Activated T-helper 1 cell treated with anti-CD3 and anti-CD28 coated beads, Interleukin-2, amount 50 U/mL, for 16 hours (primary cell): ENCODE measurements at regions not wholly inside any gene's neighbourhood (a gene's known extent, or its start where the extent isn't known, plus 50 kb on each side); places are given as distances from the start of the nearest gene placed in this dataset.

Experiments
- DNase-seq, 2 donors: peaks; one replicate each; pipeline ENCODE4 v3.0.0-alpha.2; 2020; ENCODE audit warnings: low read depth in 1 of 2, low spot score in 1 of 2

DNA sequence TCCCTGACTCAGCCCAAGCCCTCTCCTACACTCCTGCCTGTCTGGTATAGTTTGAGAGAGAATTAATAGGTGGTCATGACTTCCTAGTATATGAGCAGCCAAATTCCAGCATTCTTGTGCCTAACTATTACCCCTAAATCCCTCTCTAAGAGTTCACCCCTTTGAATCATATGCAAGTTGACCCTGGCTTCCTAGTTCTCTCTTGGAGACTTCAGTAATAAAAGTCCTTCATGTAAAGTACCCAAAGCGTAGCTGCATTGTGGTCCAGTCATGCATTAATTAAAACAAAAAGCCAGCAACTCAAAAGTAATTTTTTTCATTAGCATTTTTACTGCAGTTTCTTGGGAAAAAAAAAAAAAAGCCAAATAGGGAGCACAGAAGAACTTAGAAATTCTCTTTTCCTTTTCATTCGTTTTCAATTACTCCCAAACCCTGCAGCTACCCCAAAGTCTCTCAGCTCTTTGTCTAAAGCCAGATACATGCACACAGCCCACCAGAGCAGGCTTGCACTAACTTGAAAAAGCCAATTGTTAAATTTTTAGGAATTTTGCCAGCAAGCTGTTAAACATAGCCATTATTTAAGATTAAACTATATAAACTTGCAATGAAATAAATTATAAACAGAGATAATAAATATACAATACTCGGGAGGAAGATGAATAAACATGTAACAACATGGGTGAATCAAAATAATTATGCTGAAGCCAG lies 50.1 kb upstream of the STT3B start:
- no peak for DNase-seq
